ENCODE measurements at regions not wholly inside any gene's neighbourhood (a gene's known extent, or its start where the extent isn't known, plus 50 kb on each side); places are given as distances from the start of the nearest gene placed in this dataset.
A peak's percentile ranks its signal among the peaks of the same experiment; 100 is the strongest.
"Not testable (repeated sequence)": the region's sequence is repeated elsewhere in the genome, so short reads cannot be mapped to it uniquely, and the experiment has no call there.

DNA sequence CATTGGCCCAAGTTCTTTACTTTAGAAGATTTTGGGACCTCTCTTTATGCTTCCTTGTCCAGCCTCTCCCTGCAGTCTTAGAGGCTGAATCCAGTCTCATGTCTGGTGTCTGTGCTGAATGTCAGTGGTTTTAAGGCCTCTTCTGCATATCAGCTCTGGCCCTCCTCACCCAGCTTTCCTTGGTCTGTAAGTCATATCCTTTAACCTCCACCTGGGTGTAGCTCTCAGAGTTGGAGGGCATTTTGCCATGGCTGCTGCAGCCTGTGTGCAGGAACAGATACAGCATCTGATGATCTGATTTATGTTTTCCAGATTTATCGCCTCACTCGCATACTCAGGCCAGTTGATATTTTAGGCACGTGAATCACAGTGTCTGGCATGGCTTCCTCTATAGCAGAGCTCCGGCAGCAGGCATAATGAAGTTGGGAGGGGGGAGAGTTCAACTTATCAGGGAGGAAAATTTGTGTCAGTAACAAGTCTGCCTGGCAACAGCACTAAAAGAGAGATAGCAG, 335.0 kb downstream of the PCNX1 start:
- DNase-seq = no peak

DNA sequence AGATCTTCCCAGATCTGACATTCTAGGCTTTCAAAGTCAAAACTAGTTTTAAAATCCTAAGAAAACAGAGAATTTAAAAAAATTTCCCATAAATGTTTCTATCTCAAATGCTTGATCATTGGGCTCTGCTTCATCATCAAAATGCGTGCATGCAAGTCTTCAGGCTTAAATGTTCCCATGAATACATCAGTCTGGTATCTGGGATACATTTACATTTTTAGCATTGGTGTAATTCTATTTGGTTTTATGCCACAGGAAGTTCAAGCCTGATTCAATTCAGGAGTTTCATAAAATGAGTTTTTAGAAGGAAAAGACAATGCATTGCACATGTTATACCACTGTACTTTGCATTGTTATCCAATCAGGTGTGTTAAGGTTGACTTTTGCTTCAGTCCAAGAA, 336.4 kb downstream of the PCNX1 start:
- no peak for DNase-seq

DNA sequence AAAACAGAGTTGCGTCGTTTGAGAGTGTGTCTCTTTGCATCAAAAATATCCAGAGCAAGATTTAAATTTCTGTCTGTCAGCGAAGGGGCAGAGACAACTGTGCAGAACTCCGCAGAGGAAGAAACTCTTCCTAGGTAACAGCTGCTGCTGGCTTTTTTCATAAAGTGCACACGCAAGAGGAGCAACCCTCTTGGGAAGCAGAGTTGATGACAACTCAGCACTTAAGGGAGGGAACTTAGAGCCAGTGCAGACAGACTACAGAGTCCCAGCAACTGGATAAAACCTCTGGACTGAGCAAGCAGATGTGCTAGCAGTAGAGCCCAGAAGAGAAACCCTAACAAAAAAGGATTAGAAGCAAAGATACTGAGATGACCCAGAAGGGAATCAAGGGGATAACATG, 337.1 kb downstream of the PCNX1 start:
- DNase-seq = no peak

DNA sequence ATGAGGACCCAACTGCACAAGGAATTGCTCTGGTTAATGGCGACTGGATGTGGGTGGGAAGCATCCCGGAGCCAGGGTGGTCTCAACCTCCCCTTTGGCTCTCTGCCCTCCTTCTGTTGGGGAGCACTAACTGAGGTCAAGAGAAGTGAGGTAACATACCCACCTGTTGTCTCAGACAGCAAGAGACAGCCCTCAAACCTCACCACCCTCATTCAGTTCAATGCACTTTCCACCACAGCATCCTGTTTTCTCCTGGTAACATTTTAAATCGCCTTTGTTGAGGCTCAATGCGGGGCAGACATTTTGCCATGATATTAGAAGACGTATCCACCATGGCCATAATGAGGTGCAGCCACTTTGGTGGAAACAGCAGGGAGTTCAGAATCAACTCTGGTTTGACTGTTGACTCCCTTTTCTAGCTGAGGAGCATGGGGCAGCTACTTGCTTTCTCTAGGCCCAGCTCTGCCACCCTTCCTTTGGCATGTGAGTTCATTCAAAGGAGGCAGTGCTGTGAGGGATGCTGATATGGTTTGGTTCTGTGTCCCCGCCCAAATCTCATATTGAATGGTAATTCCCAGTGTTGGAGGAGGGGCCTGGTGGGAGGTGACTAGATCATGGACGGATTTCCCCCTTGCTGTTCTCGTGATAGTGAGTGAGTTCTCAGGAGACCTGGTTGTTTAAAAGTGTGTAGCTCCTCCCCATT, 338.6 kb downstream of the PCNX1 start:
- no peak for DNase-seq

DNA sequence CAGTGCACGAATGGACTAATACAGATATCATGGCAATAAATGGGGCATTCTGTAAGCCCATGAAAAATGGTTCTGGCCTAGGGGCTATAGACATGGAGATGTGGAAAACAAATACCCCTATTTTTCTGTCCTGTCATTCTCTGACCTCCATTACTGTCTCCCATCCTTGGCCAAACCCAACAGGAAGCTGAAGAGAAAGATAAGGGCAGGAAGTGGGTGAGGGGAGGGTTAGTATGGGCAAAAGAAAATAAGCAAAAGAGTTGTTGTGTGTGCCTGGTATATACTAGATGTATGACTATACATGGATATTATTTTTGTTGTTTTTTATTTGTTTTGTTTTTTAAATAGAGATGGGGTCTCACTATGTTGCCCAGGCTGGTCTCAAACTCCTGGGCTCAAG, 339.3 kb downstream of the PCNX1 start:
- no peak for DNase-seq

DNA sequence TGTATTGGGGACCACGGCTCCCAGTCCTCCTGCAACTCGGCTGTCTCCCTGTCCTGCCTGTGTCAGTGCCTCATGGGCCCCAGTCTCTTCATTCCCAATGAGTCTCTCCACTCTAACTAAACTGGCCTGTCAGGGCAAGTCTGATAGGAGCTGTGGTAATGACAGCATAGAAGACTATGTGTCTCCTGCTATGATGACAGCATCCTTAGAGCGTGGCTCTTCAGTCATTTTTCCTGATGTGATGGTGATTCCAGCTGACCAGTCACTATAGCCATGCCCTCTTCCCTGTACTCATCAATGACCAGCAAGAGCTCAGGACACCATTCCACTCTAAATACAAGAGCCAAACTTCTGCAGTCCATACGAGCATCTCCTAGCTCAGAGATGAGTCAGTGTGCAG, 339.8 kb downstream of the PCNX1 start:
- DNase-seq = no peak

DNA sequence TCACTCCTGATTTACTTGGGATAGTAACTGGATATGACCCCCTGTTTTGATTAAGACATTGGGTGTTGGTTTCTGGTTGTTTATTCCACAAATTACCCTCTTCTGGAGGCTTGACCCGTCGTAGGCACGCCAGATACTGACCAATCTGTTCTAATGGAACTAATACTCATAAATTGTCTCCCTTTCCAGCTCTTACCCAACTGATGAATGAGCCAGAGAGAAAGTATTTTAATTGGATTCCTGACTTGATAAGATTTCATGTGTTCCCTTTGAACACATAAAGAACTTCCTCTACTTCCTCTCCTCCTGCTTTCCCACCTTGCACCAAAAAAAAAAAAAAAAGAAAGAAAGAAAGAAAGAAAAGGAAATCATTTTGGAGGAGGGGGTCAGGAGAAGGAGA, 340.9 kb downstream of the PCNX1 start:
- no peak for DNase-seq

DNA sequence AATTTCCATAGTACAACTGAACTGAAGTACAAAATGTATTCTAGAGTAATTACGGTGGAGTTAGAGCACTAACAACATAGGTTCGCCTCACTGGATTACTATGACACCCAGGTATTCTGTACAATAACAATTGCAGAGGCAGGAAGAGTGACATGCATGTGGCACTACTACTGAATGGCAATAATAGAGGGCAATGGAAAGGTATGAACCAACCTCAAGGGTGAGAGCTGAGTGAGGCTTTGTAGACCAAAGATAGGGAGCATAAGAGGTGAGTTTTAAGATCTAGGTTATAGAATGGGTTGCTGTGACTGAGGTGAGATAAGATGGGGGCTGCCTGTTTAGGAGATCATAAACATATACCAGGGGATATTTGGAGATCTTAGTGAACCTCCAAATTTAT, 343.1 kb downstream of the PCNX1 start:
- no peak for DNase-seq

DNA sequence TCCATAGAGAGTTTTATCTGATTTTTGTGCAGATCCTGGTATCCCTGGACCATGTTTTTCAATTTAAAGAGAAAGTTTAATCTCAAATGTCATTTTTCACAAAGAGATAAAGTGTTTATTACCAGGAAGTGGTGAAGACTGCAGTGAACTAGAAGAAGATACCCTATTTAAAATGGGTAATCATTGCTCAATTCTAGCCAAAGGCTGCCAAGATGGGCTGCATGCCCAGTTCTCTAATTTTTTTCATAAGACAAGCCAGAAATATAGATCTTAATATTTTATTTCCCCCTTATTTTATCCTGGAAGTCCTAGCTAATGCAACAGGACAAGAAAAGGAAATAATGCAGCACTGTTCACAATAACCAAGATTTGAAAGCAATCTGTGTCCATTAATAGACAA, 343.5 kb downstream of the PCNX1 start:
- no peak for DNase-seq

DNA sequence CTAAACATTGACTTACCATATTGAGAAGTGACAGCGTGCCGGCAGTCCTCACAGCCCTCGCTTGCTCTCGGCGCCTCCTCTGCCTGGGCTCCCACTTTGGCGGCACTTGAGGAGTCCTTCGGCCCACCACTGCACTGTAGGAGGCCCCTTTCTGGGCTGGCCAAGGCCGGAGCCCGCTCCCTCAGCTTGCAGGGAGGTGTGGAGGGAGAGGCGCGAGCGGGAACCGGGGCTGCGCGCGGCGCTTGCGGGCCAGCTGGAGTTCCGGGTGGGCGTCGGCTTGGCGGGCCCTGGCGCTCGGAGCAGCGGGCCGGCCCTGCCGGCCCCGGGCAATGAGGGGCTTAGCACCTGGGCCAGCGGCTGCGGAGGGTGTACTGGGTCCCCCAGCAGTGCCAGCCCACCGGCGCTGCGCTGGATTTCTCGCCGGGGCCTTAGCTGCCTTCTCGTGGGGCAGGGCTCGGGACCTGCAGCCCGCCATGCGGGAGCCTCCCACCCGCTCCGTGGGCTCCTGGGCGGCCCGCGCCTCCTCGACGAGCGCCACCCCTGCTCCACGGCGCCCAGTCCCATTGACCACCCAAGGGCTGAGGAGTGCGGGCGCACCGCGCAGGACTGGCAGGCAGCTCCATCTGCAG, 346.9 kb downstream of the PCNX1 start:
- not testable (repeated sequence) for DNase-seq

DNA sequence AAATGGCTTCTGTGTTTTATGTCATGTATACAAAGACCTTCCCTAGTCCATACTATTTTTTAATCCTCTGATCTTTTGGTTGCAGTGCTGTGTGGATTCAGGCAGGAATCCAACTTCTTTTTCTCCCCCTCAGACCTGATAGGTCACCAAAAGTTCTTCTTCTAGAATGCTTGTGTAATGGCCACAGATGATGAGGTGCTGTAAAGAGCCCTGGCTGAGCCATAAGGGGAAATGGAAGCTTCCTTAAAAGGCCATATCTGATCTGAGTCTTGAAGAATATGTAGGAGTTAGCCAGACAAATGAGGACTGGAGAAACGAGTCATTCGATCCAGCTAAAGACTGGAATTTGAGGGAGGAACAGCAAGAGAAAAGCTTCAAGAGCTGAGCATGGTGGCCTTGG, 353.9 kb downstream of the PCNX1 start:
- DNase-seq = no peak

DNA sequence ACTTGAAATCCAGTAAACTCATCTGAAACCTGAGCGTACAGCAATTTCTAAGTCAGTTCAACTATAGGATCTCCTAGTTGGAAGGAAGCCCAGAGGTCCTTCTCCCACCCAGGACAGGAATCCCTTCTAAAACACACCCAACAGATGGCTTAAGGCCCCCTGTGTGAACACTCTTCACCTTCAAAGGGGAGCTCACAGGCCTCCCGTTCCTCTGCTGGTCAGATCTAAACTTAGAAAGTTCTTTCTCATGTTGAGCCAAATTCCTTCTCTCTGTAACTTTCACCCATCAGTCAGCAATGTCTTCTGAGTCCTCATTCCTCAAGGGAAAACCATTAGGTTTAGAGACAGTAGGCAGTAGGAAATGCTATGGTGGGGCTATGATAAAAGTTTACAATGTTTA, 355.2 kb downstream of the PCNX1 start:
- no peak for DNase-seq

DNA sequence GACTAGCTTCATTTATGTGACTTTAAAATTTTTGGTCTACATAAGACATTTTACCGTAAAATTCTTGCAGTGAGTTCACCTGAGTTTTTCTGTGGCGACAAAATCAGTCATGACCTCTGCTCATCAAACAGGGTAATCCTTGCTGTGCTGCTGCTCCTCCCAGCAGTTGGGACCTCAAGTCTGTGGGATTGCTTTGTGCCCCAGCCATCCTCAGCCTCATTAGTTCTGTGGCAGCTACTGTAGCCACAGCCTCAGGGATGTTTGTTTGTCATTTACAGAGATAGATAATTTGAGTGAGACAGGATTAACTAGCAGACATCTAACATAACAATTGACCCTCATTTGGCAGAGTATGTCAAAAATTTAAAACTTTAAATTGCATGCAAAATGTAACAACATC, 357.0 kb downstream of the PCNX1 start:
- no peak for DNase-seq

DNA sequence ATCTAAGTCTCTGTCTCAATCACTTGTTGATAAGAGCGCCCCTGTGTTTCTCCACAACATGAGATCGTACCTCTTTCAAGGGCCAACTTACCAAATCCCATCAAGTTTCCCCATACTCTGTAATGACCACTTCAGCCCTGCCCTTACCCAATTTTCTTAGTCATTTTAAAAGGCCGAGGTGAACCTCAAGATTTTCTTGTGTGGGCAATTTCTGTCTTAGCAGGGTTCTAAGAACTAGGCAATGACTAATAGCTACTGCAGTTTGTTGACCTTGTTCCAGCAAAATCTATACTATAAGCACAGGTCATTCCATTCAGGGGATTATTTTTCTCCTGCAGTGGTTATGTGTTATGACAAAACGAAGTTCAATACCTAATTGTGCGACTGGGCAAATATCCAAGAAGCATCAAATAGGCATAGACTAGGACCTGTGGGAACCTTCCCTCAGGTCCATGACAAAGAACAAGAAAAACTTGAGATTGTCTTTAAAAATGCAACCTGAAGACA, 359.8 kb downstream of the PCNX1 start:
- no peak for DNase-seq

DNA sequence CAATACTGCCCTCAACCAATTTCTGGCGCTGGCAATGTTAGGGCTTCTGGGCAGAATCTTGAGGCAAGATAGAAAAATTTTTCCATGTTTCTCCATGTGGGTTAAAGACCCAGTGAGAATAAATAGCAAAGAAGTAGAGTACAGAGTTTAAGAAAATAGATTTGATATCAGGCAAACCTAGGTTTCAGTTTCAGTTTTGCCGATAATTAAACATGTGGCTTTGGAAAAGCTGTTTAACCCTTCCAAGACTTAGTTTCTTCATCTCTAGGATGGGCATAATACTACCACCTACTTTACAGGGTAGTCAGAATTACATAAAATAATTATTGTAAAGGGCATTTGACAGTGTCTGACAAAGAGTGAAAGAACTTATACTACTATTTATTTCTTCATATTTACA, 360.4 kb downstream of the PCNX1 start:
- no peak for DNase-seq

DNA sequence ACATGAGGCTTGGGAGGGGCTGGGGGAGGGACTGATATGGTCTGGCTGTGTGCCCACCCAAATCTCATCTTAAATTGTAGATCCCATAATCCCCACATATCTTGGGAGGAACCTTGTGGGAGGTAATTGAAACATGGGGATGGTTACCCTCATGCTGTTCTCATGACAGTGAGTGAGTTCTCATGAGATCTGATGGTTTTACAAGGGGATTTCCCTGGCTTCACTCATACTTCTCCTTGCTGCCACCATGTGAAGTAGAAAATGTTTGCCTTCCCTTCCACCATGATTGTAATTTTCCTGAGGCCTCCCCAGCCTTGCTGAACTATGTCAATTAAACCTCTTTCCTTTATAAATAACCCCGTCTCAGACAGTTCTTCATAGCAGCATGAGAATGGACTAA, 362.9 kb downstream of the PCNX1 start:
- no peak for DNase-seq

DNA sequence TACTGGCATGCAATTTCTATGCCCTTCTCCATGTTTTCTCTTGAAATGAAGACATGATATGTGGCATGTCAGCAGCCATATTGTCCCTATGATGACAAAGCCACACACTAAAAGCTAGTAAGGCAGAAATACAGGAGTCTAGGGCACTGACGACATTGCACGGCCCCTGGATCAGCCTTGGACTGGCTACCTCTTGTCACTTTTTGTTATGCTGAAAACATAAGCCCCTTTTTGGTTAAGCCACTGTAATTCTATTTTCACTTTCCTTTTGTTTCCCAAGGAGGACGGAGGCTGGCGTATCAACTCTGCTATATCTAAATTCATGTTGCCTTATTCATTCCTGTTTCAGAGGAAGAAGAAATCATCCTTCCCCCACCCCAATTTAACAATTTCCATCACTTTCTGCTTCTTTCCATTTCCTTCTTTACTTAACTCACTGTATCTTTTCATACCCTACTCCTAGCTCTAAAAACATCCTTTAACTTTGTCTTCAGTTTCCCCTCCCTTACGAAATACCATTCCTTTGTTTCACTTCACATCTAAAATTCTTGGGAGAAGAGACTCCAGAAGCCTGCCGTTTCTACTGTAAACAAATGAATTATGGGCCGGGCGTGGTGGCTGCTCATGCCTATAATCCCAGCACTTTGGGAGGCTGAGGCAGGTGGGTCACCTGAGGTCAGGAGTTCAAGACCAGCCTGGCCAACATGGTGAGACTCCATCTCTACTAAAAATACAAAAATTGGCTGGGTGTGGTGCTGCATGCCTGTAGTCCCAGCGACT, 364.1 kb downstream of the PCNX1 start:
- no peak for DNase-seq

DNA sequence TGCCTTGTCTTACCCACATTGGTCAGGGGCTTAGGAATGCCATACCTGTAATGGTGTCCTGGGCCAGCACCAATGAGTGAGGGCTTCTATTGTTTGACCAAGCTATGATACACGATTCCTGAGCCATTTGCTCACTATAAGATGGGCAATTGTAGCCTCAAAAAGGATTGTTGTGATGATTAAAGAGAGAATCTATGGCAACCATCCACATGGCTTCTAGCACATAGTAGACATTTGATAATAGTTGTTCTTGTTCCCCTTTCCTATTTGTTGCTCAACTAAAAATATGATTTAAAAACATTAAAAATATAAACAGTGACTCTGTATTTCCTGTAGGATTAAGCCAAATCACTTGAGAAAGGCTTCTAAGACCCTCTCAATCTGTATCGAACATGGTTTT, 366.1 kb downstream of the PCNX1 start:
- DNase-seq = no peak

DNA sequence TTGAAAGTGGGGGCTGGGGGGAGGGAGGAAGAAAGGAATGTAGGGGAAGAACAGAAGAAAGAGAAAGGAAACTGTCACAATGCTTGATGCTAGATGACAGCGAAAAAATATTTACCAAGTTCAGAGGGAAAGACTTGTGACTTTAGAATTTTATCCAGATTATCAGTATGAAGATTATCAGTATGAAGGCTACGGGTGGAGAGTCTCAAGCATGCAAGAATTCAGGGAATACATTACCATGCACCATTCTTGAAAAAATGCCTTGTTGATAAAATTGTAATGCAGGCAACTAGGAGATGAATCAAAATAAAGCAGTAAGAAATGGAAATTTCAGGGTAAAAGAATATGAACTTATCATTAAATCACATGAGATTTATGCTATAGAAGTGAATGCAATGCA, 376.8 kb downstream of the PCNX1 start:
- no peak for DNase-seq

DNA sequence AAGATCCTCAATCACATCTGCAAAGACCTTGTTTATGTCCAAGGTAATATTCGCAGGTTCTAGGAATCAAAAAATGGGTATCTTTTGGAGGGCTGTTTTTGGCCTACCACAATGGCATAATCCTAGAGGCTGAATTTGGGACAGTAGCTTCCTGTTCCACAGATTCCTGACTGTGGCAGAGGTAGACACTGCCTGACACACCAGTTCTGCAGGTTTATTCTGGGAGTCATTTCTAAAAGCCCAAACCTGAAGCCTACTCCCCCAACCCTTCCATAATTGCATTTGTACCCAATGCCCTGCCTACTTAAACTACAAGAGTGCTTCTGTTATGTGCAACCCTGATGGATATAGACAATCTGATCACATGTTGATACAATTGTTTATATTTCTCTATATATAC, 378.9 kb downstream of the PCNX1 start:
- no peak for DNase-seq

DNA sequence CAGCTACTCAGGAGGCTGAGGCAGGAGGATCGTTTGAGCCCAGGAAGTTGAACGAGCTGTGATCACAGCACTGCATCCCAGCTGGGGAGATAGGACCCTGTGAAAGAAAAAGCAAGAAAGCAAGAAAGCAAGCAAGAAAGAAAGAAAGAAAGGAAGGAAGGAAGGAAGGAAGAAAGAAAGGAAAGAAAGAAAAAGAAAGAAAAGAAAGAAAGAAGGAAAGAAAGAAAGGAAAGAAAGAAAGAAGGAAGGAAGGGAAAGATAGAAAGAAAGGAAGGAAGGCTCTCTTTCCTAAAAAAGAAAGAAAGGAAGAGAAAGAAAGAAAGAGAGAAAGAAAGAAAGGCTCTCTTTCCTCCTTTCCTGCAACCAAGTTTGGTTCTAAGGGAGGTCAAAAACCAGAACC, 380.3 kb downstream of the PCNX1 start:
- DNase-seq = no peak

DNA sequence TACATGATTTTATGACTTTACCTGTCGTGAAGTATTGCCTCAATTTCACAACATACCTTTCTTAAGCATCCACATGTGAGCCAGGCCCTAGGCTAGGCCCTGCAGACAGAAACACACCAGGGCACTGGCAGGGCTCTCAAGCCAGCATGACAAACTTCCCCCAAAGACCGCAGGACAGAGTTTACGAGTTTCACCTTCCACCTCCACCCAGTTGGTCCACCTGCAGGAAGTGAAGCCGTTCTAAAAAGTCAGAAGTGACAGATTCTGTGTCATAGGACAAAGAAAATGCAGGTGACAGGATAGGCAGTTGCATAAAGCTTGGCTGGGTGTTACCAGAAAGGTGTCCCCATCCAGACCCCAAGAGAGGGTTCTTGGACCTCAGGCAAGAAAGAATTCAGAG, 382.3 kb downstream of the PCNX1 start:
- peak; percentile 5 for DNase-seq

DNA sequence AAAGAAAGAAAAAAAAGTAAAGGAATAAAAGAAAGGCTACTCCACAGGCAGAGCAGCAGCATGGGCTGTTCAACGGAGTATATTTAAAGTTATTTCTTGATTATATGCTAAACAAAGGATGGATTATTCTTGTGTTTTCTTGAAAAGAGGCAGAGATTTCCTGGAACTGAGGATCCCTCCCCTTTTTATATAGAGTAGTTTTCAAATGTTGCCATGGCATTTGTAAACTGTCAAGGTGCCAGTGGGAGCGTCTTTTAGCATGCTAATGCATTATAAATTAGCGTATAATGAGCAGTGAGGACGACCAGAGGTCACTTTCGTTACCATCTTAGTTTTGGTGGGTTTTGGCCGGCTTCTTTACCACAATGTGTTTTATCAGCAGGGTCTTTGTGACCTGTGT, 383.0 kb downstream of the PCNX1 start:
- no peak for DNase-seq

DNA sequence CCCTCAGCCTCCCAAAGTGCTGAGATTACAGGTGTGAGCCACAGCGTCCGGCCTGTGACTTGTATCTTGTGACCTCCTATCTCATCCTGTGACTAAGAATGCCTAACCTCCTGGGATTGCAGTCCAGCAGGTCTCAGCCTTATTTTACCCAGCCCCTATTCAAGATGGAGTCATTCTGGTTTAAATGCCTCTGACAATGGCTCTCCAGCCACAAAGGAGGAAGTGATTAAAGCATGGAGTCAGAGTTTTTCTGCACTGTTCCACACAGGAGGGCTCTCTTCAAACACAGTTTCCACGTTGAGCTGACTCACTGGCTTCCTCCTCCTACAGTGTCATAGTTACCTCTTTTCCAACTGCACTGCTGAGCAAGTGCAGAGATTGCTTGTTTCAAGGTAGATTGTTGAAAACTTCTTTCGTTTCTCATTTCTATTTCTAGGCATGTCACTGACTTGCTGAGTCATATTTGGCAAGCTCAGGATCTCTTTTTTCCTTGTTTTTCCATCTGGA, 383.8 kb downstream of the PCNX1 start:
- DNase-seq = no peak

Data from activated gamma-delta T cell treated with Interleukin-2 at 50 U/mL for 16 hours (primary cell).